Loucy (cell line): ENCODE measurements at regions not wholly inside any gene's neighbourhood (a gene's known extent, or its start where the extent isn't known, plus 50 kb on each side); places are given as distances from the start of the nearest gene placed in this dataset.

Experiments used
- H2AFZ ChIP-seq: fragments of 200-600 bp; sonication (generic); 2 replicates; pipeline ENCODE4 v1.6.0; 2016; ENCODE audit warnings: antibody characterized with exemption, mild to moderate bottlenecking, low read length, moderate library complexity
- H3F3A ChIP-seq: fragments of 200-600 bp; 2 replicates; pipeline ENCODE4 v1.6.0; 2016; ENCODE audit warnings: antibody characterized with exemption, low read depth, mild to moderate bottlenecking
- H3K27me3 ChIP-seq: fragments of 200-600 bp; sonication (generic); 2 replicates; pipeline ENCODE4 v1.6.1; 2014; ENCODE audit warnings: low read length, mild to moderate bottlenecking; ENCODE audit not compliant: insufficient read depth, poor library complexity, severe bottlenecking
- H3K36me3 ChIP-seq: fragments of 200-600 bp; sonication (generic); 2 replicates; pipeline ENCODE4 v1.6.1; 2016; ENCODE audit warnings: low read length; ENCODE audit not compliant: insufficient read depth
- H3K4me1 ChIP-seq: fragments of 200-600 bp; sonication (generic); 2 replicates; pipeline ENCODE4 v1.5.1; 2014; ENCODE audit warnings: low read length, mild to moderate bottlenecking; ENCODE audit not compliant: insufficient read depth, poor library complexity, severe bottlenecking
- H3K4me2 ChIP-seq: fragments of 200-600 bp; sonication (generic); 2 replicates; pipeline ENCODE4 v1.6.0; 2014; ENCODE audit warnings: antibody characterized with exemption, low read length, low read depth, mild to moderate bottlenecking; ENCODE audit not compliant: poor library complexity, severe bottlenecking
- H3K4me3 ChIP-seq: fragments of 200-600 bp; sonication (generic); 2 replicates; pipeline ENCODE4 v1.5.1; 2014; ENCODE audit warnings: low read length, mild to moderate bottlenecking, mixed read lengths; ENCODE audit not compliant: poor library complexity, severe bottlenecking
- H3K79me2 ChIP-seq: fragments of 200-600 bp; sonication (generic); 2 replicates; pipeline ENCODE4 v1.6.1; 2014; ENCODE audit warnings: low read length; ENCODE audit not compliant: insufficient read depth
- H3K9ac ChIP-seq: fragments of 200-600 bp; sonication (generic); 2 replicates; pipeline ENCODE4 v1.6.0; 2014; ENCODE audit warnings: mild to moderate bottlenecking, low read depth, low read length, moderate library complexity; ENCODE audit not compliant: poor library complexity, severe bottlenecking
- H3K9me2 ChIP-seq: fragments of 200-600 bp; sonication (generic); replicated peaks from 2 replicates; pipeline ENCODE4 v1.6.1; 2016; ENCODE audit warnings: low read depth, low read length, mixed read lengths
- H3K9me3 ChIP-seq: fragments of 200-600 bp; sonication (generic); 2 replicates; pipeline ENCODE4 v1.6.1; 2014; ENCODE audit warnings: mild to moderate bottlenecking, antibody characterized with exemption, low read length, low read depth; ENCODE audit not compliant: insufficient read depth
- H4K20me1 ChIP-seq: fragments of 200-600 bp; sonication (generic); 2 replicates; pipeline ENCODE4 v1.6.0; 2014; ENCODE audit warnings: antibody characterized with exemption, low read length, mild to moderate bottlenecking; ENCODE audit not compliant: insufficient read depth, poor library complexity, severe bottlenecking
- EZH2phosphoT487 ChIP-seq: fragments of 200-600 bp; IDR thresholded peaks from 2 replicates; pipeline ENCODE4 v1.6.1; 2018; ENCODE audit warnings: antibody characterized with exemption, mild to moderate bottlenecking, moderate library complexity, borderline replicate concordance
- TF ChIP-seq, protein P1 (sequence below): fragments of 200-600 bp; sonication (generic); conservative IDR thresholded peaks from 2 replicates; pipeline ENCODE4 v1.5.1; 2014; ENCODE audit warnings: mild to moderate bottlenecking, antibody characterized with exemption, low read length

DNA sequence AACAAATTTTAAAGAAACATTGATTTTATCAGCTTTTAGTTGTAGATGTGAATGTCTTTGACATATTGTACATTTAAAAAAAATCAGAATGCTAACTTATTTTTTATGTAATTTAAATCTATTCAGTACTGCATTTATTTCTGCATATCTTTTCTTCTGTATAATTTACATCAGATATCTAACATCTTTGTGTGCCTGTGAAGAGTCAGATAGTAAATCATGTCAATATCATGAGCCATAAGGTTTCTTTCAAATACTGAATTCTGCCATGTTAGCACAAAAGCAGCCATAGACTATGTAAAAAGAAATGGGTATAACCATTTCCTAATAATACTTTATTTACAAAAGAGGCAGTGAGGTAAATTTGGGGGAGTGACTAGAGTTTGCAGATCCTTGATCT is 1829.2 kb downstream of the NCAM2 start:
- no peaks in the 10 kb centered on the region for H3K27me3 ChIP-seq
- H3F3A ChIP-seq = no peaks in the 10 kb centered on the region
- no peak overlapping the region for H3K9ac ChIP-seq
- no peaks in the 10 kb centered on the region for H3K36me3 ChIP-seq
- no peak overlapping the region for H2AFZ ChIP-seq
- H3K4me2 ChIP-seq = no peak overlapping the region
- TF ChIP-seq, protein P1, sequence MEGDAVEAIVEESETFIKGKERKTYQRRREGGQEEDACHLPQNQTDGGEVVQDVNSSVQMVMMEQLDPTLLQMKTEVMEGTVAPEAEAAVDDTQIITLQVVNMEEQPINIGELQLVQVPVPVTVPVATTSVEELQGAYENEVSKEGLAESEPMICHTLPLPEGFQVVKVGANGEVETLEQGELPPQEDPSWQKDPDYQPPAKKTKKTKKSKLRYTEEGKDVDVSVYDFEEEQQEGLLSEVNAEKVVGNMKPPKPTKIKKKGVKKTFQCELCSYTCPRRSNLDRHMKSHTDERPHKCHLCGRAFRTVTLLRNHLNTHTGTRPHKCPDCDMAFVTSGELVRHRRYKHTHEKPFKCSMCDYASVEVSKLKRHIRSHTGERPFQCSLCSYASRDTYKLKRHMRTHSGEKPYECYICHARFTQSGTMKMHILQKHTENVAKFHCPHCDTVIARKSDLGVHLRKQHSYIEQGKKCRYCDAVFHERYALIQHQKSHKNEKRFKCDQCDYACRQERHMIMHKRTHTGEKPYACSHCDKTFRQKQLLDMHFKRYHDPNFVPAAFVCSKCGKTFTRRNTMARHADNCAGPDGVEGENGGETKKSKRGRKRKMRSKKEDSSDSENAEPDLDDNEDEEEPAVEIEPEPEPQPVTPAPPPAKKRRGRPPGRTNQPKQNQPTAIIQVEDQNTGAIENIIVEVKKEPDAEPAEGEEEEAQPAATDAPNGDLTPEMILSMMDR = no peak
- TF ChIP-seq EZH2phosphoT487 = no peak
- no peak overlapping the region for H3K4me3 ChIP-seq
- H3K9me3 ChIP-seq = no peaks in the 10 kb centered on the region; the same call in 1 of the 2 replicates
- H3K9me2 ChIP-seq = no peaks in the 10 kb centered on the region
- H3K79me2 ChIP-seq = no peaks in the 10 kb centered on the region
- H4K20me1 ChIP-seq = no peaks in the 10 kb centered on the region
- H3K4me1 ChIP-seq = no peaks in the 10 kb centered on the region

DNA sequence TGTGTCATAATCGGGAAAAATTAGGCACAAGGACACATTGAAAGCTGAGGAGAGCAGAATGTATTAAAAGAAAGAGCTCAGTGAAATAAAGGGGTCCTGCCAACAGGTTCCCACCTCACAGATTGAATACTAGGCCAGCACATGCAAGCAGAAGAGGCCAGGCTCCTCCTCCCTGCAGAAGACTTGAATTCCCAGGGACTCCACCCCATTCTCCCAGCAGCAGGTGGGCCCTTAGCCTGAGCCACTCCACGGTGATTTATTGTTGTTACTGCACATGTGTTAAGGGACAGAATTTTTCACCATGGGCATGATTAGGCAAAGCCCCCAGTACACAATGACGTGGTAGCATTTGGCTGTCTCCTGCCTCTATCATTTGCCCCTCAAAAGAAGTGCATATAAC is 1844.7 kb downstream of the NCAM2 start:
- Histone ChIP-seq H3K9me2 (no peaks in the 10 kb centered on the region), H3F3A (no peaks in the 10 kb centered on the region), H3K4me2 (no peak overlapping the region), H3K4me3 (no peak overlapping the region), H4K20me1 (no peaks in the 10 kb centered on the region), H3K4me1 (no peaks in the 10 kb centered on the region), H3K9me3 (no peaks in the 10 kb centered on the region), H2AFZ (no peak overlapping the region), H3K27me3 (no peaks in the 10 kb centered on the region), H3K79me2 (no peaks in the 10 kb centered on the region), H3K36me3 (no peaks in the 10 kb centered on the region), H3K9ac (no peak overlapping the region)
- TF ChIP-seq EZH2phosphoT487 = no peak
- TF ChIP-seq, protein P1 = no peak

DNA sequence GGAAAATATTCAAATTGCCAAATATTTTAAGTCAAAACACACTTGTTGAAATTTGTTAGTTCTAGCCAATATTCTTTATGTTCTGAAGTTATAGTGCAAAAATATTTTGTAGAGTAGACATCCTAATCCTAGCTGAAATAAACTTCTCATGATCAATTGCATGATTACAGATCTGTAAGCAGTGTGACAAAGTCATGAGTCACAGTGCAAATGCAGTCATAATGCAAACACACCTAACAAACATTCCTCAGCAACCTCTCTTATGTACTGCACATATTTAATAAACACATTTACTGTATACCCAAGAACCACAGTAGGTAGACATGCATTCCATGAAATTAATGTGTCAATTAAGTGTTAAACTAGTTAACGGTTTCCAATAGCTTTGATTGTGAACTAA is 1857.4 kb downstream of the NCAM2 start:
- H2AFZ ChIP-seq = no peak overlapping the region

More for the DNA sequence above, 1857.4 kb downstream of the NCAM2 start:
- Histone ChIP-seq H3K9me3 (no peaks in the 10 kb centered on the region), H3F3A (no peaks in the 10 kb centered on the region), H3K4me3 (no peak overlapping the region), H3K9me2 (no peaks in the 10 kb centered on the region), H3K27me3 (no peaks in the 10 kb centered on the region), H3K79me2 (no peaks in the 10 kb centered on the region), H3K4me2 (no peak overlapping the region), H3K36me3 (no peaks in the 10 kb centered on the region), H3K9ac (no peak overlapping the region), H3K4me1 (no peaks in the 10 kb centered on the region), H4K20me1 (no peaks in the 10 kb centered on the region)
- TF ChIP-seq, protein P1 = no peak
- no peak for TF ChIP-seq EZH2phosphoT487
